Activated naive CD8-positive, alpha-beta T cell treated with anti-CD3 and anti-CD28 coated beads, Interleukin-2, amount 50 U/mL, for 16 hours (primary cell): ENCODE measurements at regions not wholly inside any gene's neighbourhood (a gene's known extent, or its start where the extent isn't known, plus 50 kb on each side); places are given as distances from the start of the nearest gene placed in this dataset.
"Not testable (repeated sequence)": the region's sequence is repeated elsewhere in the genome, so short reads cannot be mapped to it uniquely, and the experiment has no call there.

Source experiments
- DNase-seq: peaks from one replicate; pipeline ENCODE4 v3.0.0-alpha.2; 2020; ENCODE audit warnings: low read depth, low spot score

GRCh38 chr16:66245868-66246267 lies 120.6 kb upstream of the CDH5 start:
- DNase-seq = no peak

- DNase-seq = no peak
Measured at GRCh38 chr16:66245072-66245471, 121.4 kb upstream of the CDH5 start.

GRCh38 chr16:66242672-66243071 lies 123.8 kb upstream of the CDH5 start:
- DNase-seq = no peak

- not testable (repeated sequence) for DNase-seq
Measured at GRCh38 chr16:66242206-66242605, 124.3 kb upstream of the CDH5 start.

GRCh38 chr16:66240631-66241395 lies 125.7 kb upstream of the CDH5 start:
- DNase-seq = no peak

- DNase-seq = no peak
Measured at GRCh38 chr16:66240088-66240487, 126.4 kb upstream of the CDH5 start.

GRCh38 chr16:66238696-66239095 lies 127.8 kb upstream of the CDH5 start:
- DNase-seq = no peak

GRCh38 chr16:66236301-66236700 lies 130.2 kb upstream of the CDH5 start:
- DNase-seq = no peak

GRCh38 chr16:66231452-66232160 lies 134.9 kb upstream of the CDH5 start:
- DNase-seq = no peak

GRCh38 chr16:66229651-66230050 lies 136.8 kb upstream of the CDH5 start:
- no peak for DNase-seq

GRCh38 chr16:66228792-66229191 lies 137.7 kb upstream of the CDH5 start:
- DNase-seq = no peak

GRCh38 chr16:66227766-66228530 lies 138.5 kb upstream of the CDH5 start:
- no peak for DNase-seq

- DNase-seq = no peak
Measured at GRCh38 chr16:66226762-66227161, 139.7 kb upstream of the CDH5 start.

- DNase-seq = no peak
Measured at GRCh38 chr16:66225696-66226095, 140.8 kb upstream of the CDH5 start.

GRCh38 chr16:66224626-66225025 lies 141.9 kb upstream of the CDH5 start:
- DNase-seq = no peak

- no peak for DNase-seq
Measured at GRCh38 chr16:66224186-66224585, 142.3 kb upstream of the CDH5 start.

GRCh38 chr16:66223176-66223780 lies 143.2 kb upstream of the CDH5 start:
- DNase-seq = no peak

GRCh38 chr16:66222756-66223155 lies 143.7 kb upstream of the CDH5 start:
- DNase-seq = no peak

GRCh38 chr16:66220702-66221101 lies 145.8 kb upstream of the CDH5 start:
- no peak for DNase-seq

GRCh38 chr16:66219491-66219890 lies 147.0 kb upstream of the CDH5 start:
- no peak for DNase-seq

- DNase-seq = no peak
Measured at GRCh38 chr16:66212428-66212827, 154.1 kb upstream of the CDH5 start.

GRCh38 chr16:66211651-66212050 lies 154.8 kb upstream of the CDH5 start:
- no peak for DNase-seq
